ENCODE measurements at regions not wholly inside any gene's neighbourhood (a gene's known extent, or its start where the extent isn't known, plus 50 kb on each side); places are given as distances from the start of the nearest gene placed in this dataset.

DNA sequence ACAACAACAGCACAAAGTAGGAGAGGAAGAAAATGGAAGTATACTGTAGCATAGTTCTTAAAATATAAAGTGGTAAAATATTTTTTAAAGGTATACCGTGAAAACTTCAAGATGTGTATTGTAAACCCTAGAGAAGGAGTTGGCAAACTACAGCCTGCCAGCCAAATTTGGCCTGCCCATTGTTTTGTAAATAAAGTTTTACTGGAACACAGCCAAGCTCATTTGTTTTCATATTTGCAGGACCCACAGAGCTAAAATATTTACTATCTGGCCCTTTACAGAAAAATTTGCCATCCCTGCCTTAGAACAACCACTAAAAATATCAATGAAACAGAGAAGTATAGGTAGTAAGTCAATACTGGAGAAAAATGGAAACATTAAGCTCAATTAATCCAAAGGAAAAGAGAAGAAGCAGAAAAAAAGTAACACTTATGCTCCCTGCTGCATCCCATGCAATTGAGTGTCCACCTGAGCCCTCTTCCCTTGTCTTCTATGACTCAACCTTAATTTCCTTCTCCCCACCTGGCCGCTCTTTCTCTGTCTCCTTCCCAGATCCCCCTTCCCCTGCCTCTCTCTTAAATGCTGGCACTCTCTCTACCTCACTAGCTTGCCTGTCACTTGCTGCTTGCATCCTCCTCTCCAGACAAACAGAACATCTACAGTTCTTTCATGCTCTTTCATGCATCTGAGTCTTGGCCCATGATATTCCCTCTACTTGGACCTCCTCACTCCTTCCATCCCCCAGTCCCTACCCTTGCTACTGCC, 50.6 kb upstream of the FER start:
- H3K36me3 ChIP-seq (ENCODE audit: insufficient read depth) = no peaks in the 10 kb centered on the region
- DNase-seq (ENCODE audit: low spot score) (peak; percentile 19), ATAC-seq (peak; percentile 42)
- peak overlapping the region; percentile 88 for H2AFZ ChIP-seq
- H3K79me2 ChIP-seq (replicated peaks; ENCODE audit: insufficient read depth) = no peaks in the 10 kb centered on the region
- Mint-ChIP-seq H3K36me3 (ENCODE audit: low read depth) (no peaks in the 10 kb centered on the region), H3K4me3 (no peak overlapping the region), H3K4me1 (peaks cover 16% of the 10 kb centered on the region), H3K27me3 (ENCODE audit: insufficient read depth, low read depth, poor library complexity) (no peaks in the 10 kb centered on the region), H3K27ac (no peak overlapping the region), H3K9me3 (no peaks in the 10 kb centered on the region)
- peaks cover 13% of the 10 kb centered on the region for H3K4me1 ChIP-seq (ENCODE audit: insufficient read depth)
- TF ChIP-seq, protein P1, sequence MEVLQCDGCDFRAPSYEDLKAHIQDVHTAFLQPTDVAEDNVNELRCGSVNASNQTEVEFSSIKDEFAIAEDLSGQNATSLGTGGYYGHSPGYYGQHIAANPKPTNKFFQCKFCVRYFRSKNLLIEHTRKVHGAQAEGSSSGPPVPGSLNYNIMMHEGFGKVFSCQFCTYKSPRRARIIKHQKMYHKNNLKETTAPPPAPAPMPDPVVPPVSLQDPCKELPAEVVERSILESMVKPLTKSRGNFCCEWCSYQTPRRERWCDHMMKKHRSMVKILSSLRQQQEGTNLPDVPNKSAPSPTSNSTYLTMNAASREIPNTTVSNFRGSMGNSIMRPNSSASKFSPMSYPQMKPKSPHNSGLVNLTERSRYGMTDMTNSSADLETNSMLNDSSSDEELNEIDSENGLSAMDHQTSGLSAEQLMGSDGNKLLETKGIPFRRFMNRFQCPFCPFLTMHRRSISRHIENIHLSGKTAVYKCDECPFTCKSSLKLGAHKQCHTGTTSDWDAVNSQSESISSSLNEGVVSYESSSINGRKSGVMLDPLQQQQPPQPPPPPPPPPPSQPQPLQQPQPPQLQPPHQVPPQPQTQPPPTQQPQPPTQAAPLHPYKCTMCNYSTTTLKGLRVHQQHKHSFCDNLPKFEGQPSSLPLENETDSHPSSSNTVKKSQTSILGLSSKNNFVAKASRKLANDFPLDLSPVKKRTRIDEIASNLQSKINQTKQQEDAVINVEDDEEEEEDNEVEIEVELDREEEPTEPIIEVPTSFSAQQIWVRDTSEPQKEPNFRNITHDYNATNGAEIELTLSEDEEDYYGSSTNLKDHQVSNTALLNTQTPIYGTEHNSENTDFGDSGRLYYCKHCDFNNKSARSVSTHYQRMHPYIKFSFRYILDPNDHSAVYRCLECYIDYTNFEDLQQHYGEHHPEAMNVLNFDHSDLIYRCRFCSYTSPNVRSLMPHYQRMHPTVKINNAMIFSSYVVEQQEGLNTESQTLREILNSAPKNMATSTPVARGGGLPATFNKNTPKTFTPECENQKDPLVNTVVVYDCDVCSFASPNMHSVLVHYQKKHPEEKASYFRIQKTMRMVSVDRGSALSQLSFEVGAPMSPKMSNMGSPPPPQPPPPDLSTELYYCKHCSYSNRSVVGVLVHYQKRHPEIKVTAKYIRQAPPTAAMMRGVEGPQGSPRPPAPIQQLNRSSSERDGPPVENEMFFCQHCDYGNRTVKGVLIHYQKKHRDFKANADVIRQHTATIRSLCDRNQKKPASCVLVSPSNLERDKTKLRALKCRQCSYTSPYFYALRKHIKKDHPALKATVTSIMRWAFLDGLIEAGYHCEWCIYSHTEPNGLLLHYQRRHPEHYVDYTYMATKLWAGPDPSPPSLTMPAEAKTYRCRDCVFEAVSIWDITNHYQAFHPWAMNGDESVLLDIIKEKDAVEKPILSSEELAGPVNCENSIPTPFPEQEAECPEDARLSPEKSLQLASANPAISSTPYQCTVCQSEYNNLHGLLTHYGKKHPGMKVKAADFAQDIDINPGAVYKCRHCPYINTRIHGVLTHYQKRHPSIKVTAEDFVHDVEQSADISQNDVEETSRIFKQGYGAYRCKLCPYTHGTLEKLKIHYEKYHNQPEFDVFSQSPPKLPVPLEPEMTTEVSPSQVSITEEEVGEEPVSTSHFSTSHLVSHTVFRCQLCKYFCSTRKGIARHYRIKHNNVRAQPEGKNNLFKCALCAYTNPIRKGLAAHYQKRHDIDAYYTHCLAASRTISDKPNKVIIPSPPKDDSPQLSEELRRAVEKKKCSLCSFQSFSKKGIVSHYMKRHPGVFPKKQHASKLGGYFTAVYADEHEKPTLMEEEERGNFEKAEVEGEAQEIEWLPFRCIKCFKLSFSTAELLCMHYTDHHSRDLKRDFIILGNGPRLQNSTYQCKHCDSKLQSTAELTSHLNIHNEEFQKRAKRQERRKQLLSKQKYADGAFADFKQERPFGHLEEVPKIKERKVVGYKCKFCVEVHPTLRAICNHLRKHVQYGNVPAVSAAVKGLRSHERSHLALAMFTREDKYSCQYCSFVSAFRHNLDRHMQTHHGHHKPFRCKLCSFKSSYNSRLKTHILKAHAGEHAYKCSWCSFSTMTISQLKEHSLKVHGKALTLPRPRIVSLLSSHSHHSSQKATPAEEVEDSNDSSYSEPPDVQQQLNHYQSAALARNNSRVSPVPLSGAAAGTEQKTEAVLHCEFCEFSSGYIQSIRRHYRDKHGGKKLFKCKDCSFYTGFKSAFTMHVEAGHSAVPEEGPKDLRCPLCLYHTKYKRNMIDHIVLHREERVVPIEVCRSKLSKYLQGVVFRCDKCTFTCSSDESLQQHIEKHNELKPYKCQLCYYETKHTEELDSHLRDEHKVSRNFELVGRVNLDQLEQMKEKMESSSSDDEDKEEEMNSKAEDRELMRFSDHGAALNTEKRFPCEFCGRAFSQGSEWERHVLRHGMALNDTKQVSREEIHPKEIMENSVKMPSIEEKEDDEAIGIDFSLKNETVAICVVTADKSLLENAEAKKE (CRISPR knock-in tag; IDR thresholded peaks at IDR 0.05) = no peak
- TF ChIP-seq NANOG (IDR thresholded peaks at IDR 0.05; ENCODE audit: borderline replicate concordance) = no peak
- no peak for TF ChIP-seq ZNF114 (CRISPR knock-in tag; IDR thresholded peaks at IDR 0.05)
- H3K27ac ChIP-seq (ENCODE audit: low read depth) = no peak overlapping the region
- no peaks in the 10 kb centered on the region for H3K27me3 ChIP-seq (ENCODE audit: insufficient read depth)
- no peaks in the 10 kb centered on the region for H3F3A ChIP-seq (replicated peaks; ENCODE audit: low read depth)
- no peaks in the 10 kb centered on the region for H4K20me1 ChIP-seq (replicated peaks; ENCODE audit: insufficient read depth)
- 0 out of 2 replicates have a peak, but pooled peaks cover 5% of the 10 kb centered on the region for H3K9me2 ChIP-seq (ENCODE audit: insufficient read depth)
- no peak overlapping the region for H3K4me3 ChIP-seq
- peak overlapping the region; percentile 69 for H3K4me2 ChIP-seq

DNA sequence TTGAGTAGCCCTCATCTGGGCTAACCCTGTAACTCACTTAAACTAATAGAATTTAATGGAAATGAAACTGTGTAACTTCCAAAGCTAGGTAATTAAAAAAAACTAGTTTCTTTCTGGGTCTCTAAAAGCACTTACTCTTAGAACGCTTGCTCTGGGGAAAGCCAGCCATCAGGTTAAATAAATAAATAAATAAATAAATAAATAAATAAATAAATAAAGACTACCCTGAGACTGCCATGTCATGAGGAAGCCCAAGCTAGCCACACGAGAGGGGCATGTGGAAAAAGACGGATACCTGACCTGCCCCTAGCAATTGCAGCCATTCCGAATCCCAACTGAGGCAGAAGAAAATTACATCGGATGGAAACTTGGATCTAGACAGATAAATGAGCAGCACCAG, 51.3 kb upstream of the FER start:
- no peaks in the 10 kb centered on the region for H3K79me2 ChIP-seq (replicated peaks; ENCODE audit: insufficient read depth)
- H3K36me3 Mint-ChIP-seq (ENCODE audit: low read depth) = no peaks in the 10 kb centered on the region
- H3K4me3 ChIP-seq = no peak overlapping the region
- TF ChIP-seq JUNB (IDR thresholded peaks at IDR 0.05; ENCODE audit: unreplicated experiment) (no peak), EZH2 (IDR thresholded peaks at IDR 0.05; ENCODE audit: low read depth, unreplicated experiment) (no peak), POLR2AphosphoS5 (IDR thresholded peaks at IDR 0.05; ENCODE audit: low read depth) (no peak)
- TF ChIP-seq, protein P2, sequence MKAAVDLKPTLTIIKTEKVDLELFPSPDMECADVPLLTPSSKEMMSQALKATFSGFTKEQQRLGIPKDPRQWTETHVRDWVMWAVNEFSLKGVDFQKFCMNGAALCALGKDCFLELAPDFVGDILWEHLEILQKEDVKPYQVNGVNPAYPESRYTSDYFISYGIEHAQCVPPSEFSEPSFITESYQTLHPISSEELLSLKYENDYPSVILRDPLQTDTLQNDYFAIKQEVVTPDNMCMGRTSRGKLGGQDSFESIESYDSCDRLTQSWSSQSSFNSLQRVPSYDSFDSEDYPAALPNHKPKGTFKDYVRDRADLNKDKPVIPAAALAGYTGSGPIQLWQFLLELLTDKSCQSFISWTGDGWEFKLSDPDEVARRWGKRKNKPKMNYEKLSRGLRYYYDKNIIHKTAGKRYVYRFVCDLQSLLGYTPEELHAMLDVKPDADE (IDR thresholded peaks at IDR 0.05) = no peak

More for the DNA sequence above, 51.3 kb upstream of the FER start:
- Mint-ChIP-seq H3K4me1 (peaks cover 16% of the 10 kb centered on the region), H3K4me3 (no peak overlapping the region), H3K27me3 (ENCODE audit: insufficient read depth, low read depth, poor library complexity) (no peaks in the 10 kb centered on the region), H3K9me3 (no peaks in the 10 kb centered on the region), H3K27ac (no peak overlapping the region)
- peaks cover 13% of the 10 kb centered on the region for H3K4me1 ChIP-seq (ENCODE audit: insufficient read depth)
- no peaks in the 10 kb centered on the region for H3K36me3 ChIP-seq (ENCODE audit: insufficient read depth)
- H3F3A ChIP-seq (replicated peaks; ENCODE audit: low read depth) = no peaks in the 10 kb centered on the region
- DNase-seq (ENCODE audit: low spot score) (no peak), ATAC-seq (no peak)
- H3K4me2 ChIP-seq = no peak overlapping the region
- no peaks in the 10 kb centered on the region for H3K27me3 ChIP-seq (ENCODE audit: insufficient read depth)
- 0 out of 2 replicates have a peak, but pooled peaks cover 5% of the 10 kb centered on the region for H3K9me2 ChIP-seq (ENCODE audit: insufficient read depth)
- no peak overlapping the region for H3K27ac ChIP-seq (ENCODE audit: low read depth)
- peak overlapping the region; percentile 43; the same call in 1 of the 2 replicates for H2AFZ ChIP-seq
- H4K20me1 ChIP-seq (replicated peaks; ENCODE audit: insufficient read depth) = no peaks in the 10 kb centered on the region

Data from GM23338 (cell line).